DMS53 treated with DMSO at 0.1 percent for 48 hours (cell line): ENCODE measurements at regions not wholly inside any gene's neighbourhood (a gene's known extent, or its start where the extent isn't known, plus 50 kb on each side); places are given as distances from the start of the nearest gene placed in this dataset.

Source experiments
- DNase-seq: peaks from one replicate; lab custom pipeline; 2025; ENCODE audit not compliant: unreplicated experiment; lab: John Stamatoyannopoulos, UW

DNA sequence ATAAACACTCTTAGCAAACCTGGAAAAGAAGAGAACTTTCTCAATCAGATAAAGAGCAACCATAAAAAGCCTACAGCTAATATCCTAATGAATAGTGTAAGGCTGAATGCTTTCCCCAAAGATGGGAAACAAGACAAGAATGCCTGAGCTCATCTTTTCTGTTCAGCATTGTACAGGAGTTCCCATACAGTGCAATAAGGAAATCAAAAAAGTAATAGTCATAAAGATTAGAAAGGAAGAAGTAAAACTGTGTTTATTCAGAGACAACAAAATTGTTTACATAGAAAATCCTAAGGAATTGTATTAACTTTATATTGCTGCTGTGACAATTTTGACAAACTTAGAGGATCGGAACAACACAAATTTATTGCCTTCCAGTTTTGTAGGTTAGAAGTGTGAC lies 330.7 kb upstream of the SLC24A2 start:
- no peak for DNase-seq

DNA sequence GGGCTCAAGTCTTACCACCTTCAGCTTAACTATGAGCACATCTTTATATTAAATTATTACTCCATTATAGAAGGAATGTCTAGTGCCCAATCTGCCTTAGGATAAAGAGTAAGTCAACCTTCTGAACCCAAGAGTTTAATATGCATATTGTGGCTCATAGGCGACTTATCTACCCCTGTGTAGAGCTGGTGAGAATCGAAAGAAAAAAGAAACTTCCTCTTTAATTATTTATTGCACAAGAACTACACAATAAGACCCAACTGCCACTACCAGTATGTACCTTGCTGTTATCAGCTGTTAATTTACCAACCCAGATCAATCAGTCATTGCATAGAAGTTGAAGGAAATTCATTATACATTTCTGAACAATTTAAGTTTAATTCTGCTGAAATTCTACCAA lies 329.1 kb upstream of the SLC24A2 start:
- no peak for DNase-seq

- no peak for DNase-seq
Observed at GRCh38 chr9:20117482-20117881, 328.6 kb upstream of the SLC24A2 start.

GRCh38 chr9:20114974-20115373 lies 326.1 kb upstream of the SLC24A2 start:
- no peak for DNase-seq

GRCh38 chr9:20112205-20112783 lies 323.5 kb upstream of the SLC24A2 start:
- no peak for DNase-seq

DNA sequence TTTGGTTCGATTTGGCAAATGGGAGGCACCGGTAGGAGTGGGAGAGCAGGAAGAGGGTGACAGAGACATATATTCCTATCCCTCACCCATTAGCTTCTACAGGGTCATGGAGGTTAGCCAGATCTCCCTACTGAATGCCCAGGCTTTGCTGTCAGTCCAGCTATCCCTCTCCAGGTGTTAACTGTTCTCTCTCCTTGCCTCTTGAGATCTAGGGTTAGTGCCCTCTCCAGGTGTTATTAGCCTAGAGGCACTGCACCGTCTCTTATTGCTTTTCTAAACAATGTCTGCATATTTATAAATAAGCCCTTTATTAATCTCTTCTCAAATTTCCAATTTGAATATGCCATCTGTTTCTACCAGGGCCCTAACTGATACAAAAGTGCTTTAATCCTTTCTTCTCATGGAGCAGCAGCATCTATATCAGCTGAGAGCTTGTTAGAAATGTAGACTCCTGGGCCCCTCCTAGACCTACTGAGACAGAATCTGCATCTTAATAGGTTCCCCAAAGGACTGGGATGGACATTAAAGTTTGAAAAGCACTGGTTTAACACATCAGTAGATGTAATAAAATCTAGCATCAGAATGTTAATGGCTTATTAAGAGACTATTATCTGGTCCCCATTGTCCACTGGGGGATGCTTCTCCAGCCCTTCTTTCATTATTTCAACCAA lies 322.5 kb upstream of the SLC24A2 start:
- DNase-seq: no peak

DNA sequence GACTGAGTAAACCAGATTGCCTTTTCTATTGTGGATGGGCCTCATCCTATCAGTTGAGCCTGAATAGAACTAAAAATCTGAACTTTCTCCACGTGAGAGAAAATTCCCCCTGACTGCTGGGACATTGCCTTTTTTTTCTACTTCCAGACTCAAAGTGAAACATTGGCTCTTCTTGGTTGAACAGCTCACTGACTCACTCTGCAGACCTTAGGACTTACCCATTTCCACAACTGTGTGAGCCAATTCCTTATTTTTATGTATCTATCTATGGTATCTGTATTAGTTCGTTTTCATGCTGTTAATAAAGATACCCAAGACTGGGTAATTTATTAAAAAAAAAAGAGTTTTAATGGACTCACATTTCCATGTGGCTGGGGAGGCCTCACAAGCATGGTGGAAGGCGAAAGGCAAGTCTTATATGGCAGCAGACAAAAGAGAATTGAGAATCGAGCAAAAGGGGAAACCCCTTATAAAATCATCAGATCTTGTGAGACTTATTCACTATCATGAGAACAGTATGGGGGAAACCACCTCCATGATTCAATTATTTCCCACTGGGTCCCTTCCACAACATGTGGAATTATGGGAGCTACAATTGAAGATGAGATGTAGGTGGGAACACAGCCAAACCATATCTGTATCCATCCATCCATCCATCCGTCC lies 306.7 kb upstream of the SLC24A2 start:
- DNase-seq: no peak

GRCh38 chr9:20092561-20092960 lies 303.7 kb upstream of the SLC24A2 start:
- no peak for DNase-seq

GRCh38 chr9:20087481-20087880 lies 298.6 kb upstream of the SLC24A2 start:
- no peak for DNase-seq

DNA sequence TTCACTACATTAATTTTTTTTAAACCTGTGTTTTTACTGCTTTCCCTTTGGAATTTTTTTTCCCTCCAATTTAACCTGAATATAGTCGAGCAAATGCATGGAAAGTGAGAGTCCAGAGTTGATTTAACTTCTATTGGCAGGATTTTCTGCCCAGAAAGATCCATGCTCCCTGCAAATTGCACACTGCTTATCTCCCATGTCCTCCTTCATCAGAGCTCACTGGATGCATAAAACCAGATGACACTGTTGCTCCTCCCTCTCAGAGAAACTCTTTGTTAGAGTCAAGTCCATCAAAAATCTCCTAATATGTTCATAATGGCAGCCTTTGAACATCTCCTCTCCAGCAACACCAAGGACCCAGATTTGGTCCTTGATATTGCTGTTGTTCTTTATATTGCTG lies 297.0 kb upstream of the SLC24A2 start:
- DNase-seq: no peak

- DNase-seq: no peak
Observed at GRCh38 chr9:20084125-20084524, 295.3 kb upstream of the SLC24A2 start.

GRCh38 chr9:20083390-20083789 lies 294.6 kb upstream of the SLC24A2 start:
- no peak for DNase-seq

DNA sequence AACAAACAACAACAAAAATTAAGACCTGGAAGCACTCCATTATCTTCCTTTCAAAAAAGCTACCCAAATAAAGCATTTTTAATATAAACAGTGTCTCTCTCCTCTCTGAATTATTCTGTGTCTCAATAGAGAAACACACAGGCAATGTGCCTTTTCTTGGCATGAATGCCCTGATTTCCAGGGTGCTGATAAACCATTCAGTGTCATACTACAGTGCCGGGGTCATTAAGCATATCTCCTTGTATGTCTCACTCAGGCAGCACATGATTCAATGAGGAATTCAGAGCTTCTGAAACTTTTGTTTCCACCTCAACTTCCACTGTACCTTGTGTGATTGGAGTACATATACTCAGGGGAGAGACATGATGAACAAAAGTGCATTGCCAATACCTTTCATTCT lies 294.0 kb upstream of the SLC24A2 start:
- DNase-seq: no peak

DNA sequence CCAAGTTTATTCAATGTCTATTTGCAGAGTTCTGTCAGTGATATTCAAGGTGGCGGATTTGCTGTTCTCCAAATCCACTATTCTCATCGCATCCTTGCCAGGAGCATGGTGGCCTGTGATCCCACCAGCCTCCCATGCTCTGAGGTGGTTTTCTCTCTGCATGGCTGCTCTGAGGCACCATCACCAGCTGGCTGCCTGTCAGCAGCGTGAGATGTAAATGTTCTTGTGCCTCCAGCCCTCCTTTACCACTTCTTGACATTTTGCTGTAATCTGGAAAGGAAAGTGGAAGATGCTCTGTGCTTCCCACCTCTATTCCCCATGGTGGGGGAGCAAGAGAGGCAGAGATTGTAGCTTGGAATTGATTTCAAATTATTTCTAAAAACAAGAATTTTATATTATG lies 293.6 kb upstream of the SLC24A2 start:
- no peak for DNase-seq

DNA sequence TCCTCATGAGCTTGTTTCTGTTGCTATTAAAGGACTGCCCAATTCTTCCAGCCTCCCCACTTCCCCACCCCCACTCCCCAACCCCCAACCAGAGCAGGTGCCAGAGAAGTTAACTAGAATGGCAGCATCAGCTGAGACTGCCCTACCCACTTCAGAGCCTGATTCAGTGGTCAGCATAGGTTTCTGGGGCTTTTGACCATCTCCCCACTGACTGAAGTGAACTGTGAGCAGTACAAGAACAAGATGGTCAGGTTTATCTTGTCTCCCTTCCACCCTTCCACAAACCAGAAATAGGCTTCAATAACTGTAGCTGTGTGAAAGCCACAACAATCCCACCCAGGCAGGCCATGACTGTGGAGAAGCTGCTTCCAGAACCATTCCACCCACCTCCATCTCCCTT lies 289.4 kb upstream of the SLC24A2 start:
- DNase-seq: no peak

GRCh38 chr9:20074291-20074690 lies 285.5 kb upstream of the SLC24A2 start:
- no peak for DNase-seq

- DNase-seq: no peak
Observed at GRCh38 chr9:20070336-20070735, 281.5 kb upstream of the SLC24A2 start.

DNA sequence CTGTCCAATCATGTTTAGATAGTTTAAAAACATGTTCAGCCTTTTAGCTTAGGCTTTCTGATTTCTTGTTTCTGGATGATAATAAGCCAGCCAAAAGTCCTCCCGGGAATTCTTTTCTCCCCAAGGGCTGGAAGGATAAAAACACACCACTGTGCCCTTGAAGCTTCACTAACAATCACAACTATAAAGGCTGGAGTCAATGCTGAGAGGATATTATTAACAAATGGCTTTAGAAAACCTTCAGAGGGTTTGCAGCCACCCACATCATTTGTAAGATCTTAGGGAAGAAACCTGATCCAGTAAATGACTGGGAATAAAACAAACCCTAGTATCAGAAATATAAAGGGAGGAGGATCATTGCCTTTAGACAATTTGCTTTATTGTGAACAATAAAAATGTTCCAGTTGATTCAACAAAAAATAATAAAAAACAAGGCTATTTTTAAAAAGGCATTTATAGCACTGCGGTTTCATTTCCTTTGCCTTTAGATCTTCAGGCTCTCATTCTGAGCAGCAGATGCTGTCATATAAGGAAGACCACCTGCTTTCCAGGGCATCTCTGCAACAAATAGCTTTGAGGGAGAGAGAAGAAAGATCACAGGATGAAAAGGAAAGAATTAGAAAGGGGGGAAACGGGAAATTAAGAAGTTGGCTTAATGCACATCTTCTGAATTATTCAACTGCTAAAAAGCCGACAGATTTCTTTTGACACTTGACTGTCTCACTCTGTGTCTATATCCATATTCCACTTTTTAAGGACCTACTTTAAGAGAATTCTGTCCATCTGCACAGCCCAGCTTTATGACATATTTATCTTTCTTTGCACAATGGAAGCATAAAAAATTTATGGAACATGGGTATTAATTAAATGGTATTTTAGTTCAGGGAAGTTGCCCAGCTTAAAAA lies 277.2 kb upstream of the SLC24A2 start:
- DNase-seq: no peak

- no peak for DNase-seq
Observed at GRCh38 chr9:20065046-20065445, 276.2 kb upstream of the SLC24A2 start.

DNA sequence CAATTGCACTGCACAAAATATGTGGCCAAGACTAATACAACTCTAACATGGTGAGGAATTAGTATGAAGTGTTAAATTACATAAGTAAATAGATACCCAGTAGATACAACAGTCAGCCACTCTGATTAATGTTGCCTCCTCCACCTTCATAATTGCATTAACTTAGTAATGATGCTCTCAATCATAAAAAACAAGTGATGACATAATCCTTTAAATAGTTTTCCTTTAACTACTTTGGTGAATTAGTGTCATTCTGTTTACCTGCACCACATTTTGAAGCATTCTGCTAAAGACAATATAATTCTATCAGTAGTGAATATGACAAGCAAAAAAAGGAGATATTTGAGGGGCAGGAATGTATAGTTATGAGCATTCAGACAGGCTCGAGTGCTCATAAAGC lies 265.9 kb upstream of the SLC24A2 start:
- no peak for DNase-seq

DNA sequence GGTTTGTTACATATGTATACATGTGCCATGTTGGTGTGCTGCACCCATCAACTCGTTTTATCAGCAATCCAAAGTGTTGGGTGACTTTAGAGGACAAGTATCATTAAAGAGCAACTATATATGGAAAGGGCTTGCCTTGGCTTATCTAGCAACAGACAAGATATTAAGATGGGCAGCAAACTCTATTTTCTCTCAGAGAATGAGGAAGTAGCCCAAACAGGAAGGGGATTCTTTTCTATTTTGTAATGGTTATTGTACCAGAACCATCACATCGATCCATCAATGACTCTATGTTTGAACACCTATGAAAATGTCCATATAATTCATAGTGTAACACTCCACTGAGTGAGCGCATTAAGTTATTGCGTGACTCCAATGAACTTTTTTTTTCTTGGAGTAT lies 260.1 kb upstream of the SLC24A2 start:
- DNase-seq: no peak

DNA sequence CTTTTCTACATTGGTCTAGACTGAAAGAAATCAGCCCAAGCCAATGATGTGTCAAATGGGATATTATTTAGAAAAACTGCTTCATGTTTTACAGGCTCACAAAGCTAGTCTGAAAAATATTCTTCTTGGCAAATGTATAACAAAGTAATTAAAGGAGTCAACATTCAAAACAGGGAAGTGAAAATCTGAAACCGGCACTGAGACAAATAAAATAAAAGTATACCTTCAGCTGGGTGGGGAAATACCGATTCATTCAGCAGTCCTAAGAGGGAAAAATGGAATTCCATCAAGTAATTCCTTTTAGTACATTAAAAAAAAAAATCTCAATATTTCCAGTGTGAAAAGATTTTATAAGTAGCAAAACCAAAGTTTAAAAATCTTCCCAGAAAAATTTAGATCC lies 259.6 kb upstream of the SLC24A2 start:
- DNase-seq: no peak
